K562 (cell line): ENCODE measurements at regions not wholly inside any gene's neighbourhood (a gene's known extent, or its start where the extent isn't known, plus 50 kb on each side); places are given as distances from the start of the nearest gene placed in this dataset.
A peak's percentile ranks its signal among the peaks of the same experiment; 100 is the strongest.

ENCODE experiments used
- BRF1 ChIP-seq: IDR thresholded peaks from 3 replicates; pipeline ENCODE4 v1.6.1; 2011; ENCODE audit warnings: borderline replicate concordance, mild to moderate bottlenecking; ENCODE audit not compliant: insufficient read length; ENCODE audit errors: extremely low read depth
- DPF2 ChIP-seq: fragments of 450-650 bp; IDR thresholded peaks from 2 replicates; pipeline ENCODE4 v1.6.1; 2016
- EWSR1 ChIP-seq: fragments of 450-650 bp; IDR thresholded peaks from 2 replicates; pipeline ENCODE4 v1.6.1; 2018; ENCODE audit warnings: borderline replicate concordance, mild to moderate bottlenecking, low read depth, moderate library complexity; ENCODE audit not compliant: partially characterized antibody
- FIP1L1 ChIP-seq: fragments of 200-400 bp; formaldehyde crosslinking; IDR thresholded peaks from 2 replicates; pipeline ENCODE4 v1.6.1; 2018; ENCODE audit warnings: mild to moderate bottlenecking, low read depth, low read length; ENCODE audit not compliant: poor library complexity, severe bottlenecking
- FOSL1 ChIP-seq: fragments of 200-800 bp; sonication (Bioruptor generic); conservative IDR thresholded peaks from 2 replicates; pipeline ENCODE4 v1.6.1; 2016; ENCODE audit warnings: missing genetic modification characterization, missing compliant biosample characterization
- HDAC3 ChIP-seq: fragments of 450-650 bp; IDR thresholded peaks from 2 replicates; pipeline ENCODE4 v1.6.1; 2018; ENCODE audit warnings: borderline replicate concordance, mild to moderate bottlenecking, moderate library complexity; ENCODE audit not compliant: partially characterized antibody
- HES1 ChIP-seq: fragments of 450-650 bp; IDR thresholded peaks from 2 replicates; pipeline ENCODE4 v1.6.1; 2016; ENCODE audit warnings: low read depth, mild to moderate bottlenecking, moderate library complexity
- MBD1 ChIP-seq: fragments of 250-450 bp; sonication (Bioruptor Pico); IDR thresholded peaks from 2 replicates; pipeline ENCODE4 v1.8.0; 2022; ENCODE audit warnings: inconsistent platforms
- MYC ChIP-seq, 2 experiments: fragments of 250-450 bp in 1 of 2; sonication (Bioruptor Pico) in 1 of 2; IDR thresholded peaks; 2 replicates each; pipeline versions ENCODE4 v1.5.1 to v1.6.1; 2012 to 2021; ENCODE audit warnings: low read depth in 2 of 2, borderline replicate concordance in 1 of 2, improper control_type of control experiment in 1 of 2, low read length in 1 of 2, mild to moderate bottlenecking in 1 of 2, moderate library complexity in 1 of 2
- PHTF2 ChIP-seq: fragments of 250-450 bp; sonication (Bioruptor Pico); IDR thresholded peaks from 2 replicates; pipeline ENCODE4 v1.5.0; 2021; ENCODE audit warnings: mild to moderate bottlenecking
- RBM22 ChIP-seq: fragments of 200-400 bp; formaldehyde crosslinking; IDR thresholded peaks from 2 replicates; pipeline ENCODE4 v1.6.1; 2018; ENCODE audit warnings: low read length, low read depth; ENCODE audit not compliant: poor library complexity, severe bottlenecking
- ZBTB26 ChIP-seq: fragments of 450-650 bp; formaldehyde crosslinking; IDR thresholded peaks from 2 replicates; pipeline ENCODE4 v1.4.0; 2022; ENCODE audit warnings: missing genetic modification characterization
- ZNF143 ChIP-seq: sonication (generic); formaldehyde crosslinking; IDR thresholded peaks from 2 replicates; pipeline ENCODE4 v1.9.0; 2022; ENCODE audit warnings: mild to moderate bottlenecking, missing genetic modification reagents
- ZNF24 ChIP-seq: fragments of 450-650 bp; IDR thresholded peaks from 2 replicates; pipeline ENCODE4 v1.6.1; 2016
- ZNF253 ChIP-seq: fragments of 250-450 bp; sonication (Bioruptor Pico); conservative IDR thresholded peaks from 2 replicates; pipeline ENCODE4 v1.6.1; 2021; ENCODE audit warnings: mild to moderate bottlenecking
- ZNF277 ChIP-seq: fragments of 250-450 bp; sonication (Bioruptor Pico); IDR thresholded peaks from 2 replicates; pipeline ENCODE4 v1.8.0; 2022; ENCODE audit warnings: inconsistent platforms, mild to moderate bottlenecking, moderate library complexity, borderline replicate concordance
- ZNF280B ChIP-seq: fragments of 250-450 bp; sonication (Bioruptor Pico); IDR thresholded peaks from 2 replicates; pipeline ENCODE4 v1.5.1; 2021; ENCODE audit warnings: mild to moderate bottlenecking

- TF ChIP-seq HES1, result no peak
- peak; percentile 27; the same call in 1 of the 2 replicates for TF ChIP-seq ZNF143
- TF ChIP-seq ZBTB26, result no peak
- TF ChIP-seq PHTF2 (CRISPR knock-in tag), result no peak
- TF ChIP-seq RBM22, result no peak
- TF ChIP-seq ZNF277, result no peak
- TF ChIP-seq EWSR1, result no peak
- no peak for TF ChIP-seq FOSL1
- TF ChIP-seq BRF1, result no peak
- no peak for TF ChIP-seq FIP1L1
- TF ChIP-seq ZNF253, result no peak
- no peak for TF ChIP-seq DPF2
- TF ChIP-seq ZNF280B, result no peak
- TF ChIP-seq MBD1, result 0 out of 2 replicates have a peak, but pooled peaks have one; percentile 27
- TF ChIP-seq ZNF24, result no peak
- no peak for TF ChIP-seq MYC (IDR thresholded peaks at IDR 0.05; ENCODE audit: low read depth, low read length)
- TF ChIP-seq MYC (CRISPR knock-in tag; IDR thresholded peaks at IDR 0.05; ENCODE audit: borderline replicate concordance, low read depth), result peak; percentile 65; the same call in 1 of the 2 replicates
- TF ChIP-seq HDAC3, result no peak
Observed at GRCh38 chr2:55112229-55113031, 62.2 kb upstream of the RTN4 start (continued).
